Dermis microvascular lymphatic vessel endothelial cell (primary cell): ENCODE measurements at regions not wholly inside any gene's neighbourhood (a gene's known extent, or its start where the extent isn't known, plus 50 kb on each side); places are given as distances from the start of the nearest gene placed in this dataset.

Experiments used
- DNase-seq, 2 donors: peaks; one replicate each; pipeline versions ENCODE4 v3.0.0 to v3.0.0-alpha.2; 2010; ENCODE audit warnings: low read depth in 2 of 2

DNA sequence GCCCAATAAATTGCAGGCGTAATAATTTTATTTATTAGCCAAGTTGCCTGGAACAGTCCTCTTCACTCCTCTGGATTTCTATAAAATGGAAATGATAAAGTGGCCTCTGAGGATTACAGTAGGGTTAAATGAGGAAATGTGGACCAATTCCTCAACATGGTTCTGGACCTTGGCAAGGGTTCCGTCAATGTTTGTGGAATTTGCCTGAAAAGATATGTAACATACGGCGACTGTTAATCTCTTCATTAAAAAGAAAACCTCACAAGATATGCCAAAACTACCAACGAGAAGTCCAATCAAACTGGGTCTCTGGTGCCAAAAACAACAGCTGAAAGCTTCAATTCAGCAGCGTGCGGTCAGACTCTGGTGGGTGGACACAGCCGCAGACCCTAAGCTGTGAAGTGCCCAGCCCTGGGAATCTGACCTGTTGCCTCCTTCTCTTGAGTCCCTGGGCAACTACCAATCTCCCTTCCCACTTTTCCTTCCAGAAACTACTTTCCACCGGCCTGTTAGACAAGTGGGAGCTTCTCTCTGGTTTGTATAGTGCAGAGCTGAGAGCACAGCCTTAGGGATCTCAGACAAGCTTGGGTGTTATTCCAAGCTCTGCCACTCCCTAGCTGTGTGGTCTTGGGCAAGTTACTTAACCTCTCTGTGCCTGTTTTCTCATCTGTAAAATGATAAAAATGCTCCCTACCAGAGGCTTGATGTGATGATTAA lies 190.5 kb upstream of the GSC start:
- DNase-seq = no peak

DNA sequence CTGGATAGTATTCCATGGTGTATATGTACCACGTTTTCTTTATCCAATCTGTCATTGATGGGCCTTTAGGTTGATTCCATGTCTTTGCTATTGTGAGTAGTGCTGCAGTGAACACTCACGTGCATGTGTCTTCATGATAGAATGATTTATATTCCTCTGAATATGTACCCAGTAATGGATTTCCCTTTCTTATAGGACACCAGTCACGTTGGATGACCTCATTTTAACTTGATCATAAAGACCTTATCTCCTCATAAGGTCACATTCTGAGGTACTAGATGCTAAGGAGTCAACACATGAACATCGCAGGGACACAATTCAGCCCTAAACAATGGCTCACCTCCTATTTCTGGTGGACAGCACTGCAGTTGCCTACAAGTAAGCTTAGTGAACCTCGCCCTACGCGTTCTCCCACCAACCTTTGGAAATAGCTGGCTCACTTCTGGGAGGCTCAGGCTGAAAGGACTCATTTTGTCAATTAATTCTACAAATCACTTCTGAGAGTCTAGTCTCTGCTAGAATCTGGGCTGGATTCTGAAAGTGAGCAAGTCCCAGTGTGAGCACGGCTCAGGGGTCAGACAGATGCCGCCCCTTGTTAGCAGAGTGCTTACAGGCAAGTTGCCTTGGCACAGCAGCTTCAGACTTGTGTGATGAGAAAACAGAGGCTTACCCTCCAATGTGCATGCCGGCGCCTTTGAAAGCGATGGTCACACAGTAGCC lies 183.8 kb upstream of the GSC start:
- DNase-seq = no peak

DNA sequence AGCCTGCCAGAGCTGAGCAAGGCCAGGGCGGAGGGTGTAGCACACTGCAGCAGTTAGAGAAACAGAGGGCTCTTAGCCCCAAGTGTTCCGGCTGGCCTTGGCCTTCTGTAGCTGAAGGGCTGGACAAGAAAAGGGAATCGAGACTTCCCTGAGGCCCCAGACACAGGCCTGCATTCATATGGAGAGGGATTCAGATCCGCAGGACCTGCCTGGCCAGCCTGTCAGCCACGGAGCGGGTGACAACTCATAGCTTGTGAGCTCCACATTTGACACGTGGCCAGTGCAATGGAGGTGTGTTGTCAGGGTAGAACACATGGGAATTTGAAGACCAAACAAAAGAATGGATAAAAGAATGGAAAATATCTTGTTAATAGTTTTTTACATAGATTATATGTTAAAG lies 182.2 kb upstream of the GSC start:
- no peak for DNase-seq

DNA sequence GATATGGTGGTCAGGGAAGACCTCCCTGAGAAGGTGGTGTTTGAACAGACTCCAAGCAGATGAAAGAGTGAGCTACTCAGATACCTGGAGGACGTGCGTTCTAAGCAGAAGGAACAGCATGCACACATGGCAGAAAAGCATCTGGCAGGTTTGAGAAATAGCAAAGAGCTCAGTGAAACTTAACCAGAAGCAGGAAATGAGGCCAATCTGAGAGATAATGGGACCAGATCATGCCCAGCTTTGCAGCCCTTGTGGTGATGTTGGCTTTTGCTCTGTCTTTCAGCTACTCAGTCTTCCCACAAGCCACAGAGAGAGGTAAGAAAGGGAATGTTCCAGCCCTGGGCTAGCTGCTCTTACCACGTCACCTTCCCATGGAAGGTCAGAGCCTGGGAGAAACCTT lies 176.3 kb upstream of the GSC start:
- no peak for DNase-seq

DNA sequence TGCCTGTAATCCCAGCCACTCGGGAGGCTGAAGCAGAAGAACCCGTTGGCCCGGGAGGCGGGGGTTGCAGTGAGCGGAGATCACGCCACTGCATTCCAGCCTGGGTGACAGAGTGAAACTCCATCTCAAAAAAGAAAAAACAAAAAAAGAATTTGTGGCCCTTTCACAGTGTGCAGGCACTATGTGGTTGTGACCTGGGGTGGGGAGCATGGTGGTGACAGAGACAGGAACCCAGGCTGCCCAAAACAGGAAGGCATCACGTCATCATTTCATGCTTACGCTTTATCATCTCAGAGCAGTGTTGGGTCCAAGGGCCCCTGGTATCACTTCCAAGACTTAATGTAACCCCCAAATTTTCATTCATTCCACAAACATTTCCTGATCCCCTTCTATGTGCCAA lies 175.7 kb upstream of the GSC start:
- no peak for DNase-seq

DNA sequence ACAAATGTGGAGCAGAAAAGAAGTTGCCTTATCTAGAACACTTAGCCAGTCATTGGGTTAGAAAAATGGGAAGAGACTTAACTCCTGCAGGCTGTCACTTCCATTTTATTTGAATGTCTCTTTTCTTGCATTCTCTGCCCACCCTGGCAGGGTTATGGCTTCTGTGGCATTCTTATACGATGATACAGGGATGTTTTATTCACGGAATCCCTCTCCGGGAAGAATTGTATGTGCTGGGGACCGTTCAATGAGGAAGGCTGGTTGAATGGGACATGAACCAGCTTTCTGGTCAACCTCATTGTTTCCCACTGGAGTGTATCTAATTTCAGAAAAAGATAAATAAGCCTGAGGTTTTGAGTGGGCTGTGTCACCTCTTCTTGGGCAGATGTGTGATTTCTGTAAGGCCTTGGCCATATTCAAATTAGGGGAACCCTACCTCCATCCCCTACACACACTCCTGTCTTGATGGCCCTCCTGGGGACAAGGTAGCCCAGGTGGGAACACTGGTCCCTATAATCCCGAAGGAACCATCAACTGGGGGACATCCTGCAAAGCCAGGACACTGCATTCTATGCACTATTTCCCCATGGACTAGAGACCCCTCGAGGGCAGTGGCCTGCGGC lies 174.8 kb upstream of the GSC start:
- no peak for DNase-seq

DNA sequence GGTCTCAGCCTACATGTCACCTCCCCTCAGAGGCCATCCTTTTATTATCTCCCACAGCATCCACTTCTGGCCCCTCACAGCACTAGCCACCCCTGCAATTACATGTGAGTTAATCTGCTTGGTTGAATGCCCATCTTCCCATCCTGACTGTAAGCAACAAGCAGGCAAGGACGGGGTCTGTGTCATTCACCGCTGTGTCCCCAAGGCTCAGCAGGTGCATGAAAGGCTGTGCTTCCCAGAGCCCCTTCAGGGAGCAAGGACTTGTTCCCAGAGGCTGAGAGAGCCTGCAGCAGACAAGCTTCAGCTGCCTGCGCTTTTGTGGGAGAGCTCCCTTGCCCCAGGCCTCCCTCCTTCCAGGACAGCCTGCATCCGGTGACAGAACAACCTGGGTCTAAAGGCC lies 172.7 kb upstream of the GSC start:
- no peak for DNase-seq

DNA sequence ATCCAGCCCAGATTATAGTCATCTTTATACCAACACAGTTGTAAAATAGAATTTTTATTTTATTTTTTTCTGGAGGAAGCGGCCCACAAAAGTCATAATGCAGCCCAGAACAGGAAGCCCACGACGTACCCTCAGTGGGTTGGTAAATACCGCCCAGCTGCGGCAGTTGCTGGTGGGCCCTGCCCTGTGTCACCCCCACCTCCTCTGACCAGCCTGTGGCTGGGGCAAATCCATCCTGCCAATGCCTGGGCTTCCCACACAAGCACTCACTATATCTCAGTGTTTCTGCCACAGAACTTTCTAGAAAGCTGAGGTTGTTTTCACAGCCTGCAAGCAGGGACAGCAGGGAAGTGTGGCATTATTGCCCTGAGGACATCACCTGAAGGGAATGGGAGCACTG lies 171.4 kb upstream of the GSC start:
- no peak for DNase-seq

DNA sequence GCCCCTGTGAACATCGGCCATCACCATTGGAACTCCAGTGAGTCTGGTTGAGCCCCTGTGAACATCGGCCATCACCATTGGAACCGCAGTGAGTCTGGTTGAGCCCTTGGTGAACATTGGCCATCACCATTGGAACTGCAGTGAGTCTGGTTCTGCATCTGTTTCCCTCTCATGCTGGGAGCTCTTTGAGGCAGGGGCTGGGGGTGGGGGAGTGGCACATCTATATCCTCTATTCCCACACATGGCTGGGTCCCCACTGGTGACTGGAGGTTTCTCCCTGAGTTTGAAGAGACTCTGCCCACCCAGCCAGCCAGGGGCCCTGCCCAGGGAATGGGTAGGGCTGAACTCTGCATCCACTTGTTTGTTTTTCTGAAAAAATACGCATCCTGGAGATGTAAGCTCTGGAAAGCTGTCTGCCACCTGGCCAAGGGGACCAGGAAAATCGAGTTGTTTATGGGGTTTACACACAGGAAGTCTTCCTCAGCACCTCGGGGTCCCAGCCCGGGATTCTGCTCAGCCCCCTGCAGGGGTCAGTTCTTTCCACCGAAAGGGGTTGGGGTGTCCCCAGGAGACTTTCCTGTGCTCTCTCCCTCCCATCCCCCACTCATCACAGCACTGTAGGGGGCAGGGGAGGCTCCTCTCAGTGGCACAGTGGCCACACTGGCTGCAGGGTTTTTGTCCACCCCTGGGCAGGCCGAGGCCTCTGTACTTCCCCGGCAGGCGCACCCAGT lies 170.5 kb upstream of the GSC start:
- no peak for DNase-seq

DNA sequence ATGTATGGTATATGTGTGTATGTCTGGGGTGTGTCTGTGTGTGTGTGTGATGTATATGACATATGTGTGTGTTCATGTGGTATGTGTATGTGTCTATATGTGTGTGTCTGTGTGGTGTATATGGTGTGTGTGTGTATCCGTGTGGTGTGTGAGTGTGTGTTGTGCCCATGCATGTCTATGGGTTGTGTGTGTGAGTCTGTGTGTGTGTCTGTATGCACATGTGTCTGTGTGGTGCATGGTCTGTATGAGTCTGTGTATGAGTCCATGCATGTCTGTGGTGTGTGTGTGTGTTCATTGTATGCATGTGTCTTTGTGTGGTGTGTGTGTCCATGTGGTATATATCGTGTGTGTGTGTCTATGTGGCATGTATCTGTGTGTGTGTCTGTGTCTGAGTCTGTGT lies 168.1 kb upstream of the GSC start:
- no peak for DNase-seq

DNA sequence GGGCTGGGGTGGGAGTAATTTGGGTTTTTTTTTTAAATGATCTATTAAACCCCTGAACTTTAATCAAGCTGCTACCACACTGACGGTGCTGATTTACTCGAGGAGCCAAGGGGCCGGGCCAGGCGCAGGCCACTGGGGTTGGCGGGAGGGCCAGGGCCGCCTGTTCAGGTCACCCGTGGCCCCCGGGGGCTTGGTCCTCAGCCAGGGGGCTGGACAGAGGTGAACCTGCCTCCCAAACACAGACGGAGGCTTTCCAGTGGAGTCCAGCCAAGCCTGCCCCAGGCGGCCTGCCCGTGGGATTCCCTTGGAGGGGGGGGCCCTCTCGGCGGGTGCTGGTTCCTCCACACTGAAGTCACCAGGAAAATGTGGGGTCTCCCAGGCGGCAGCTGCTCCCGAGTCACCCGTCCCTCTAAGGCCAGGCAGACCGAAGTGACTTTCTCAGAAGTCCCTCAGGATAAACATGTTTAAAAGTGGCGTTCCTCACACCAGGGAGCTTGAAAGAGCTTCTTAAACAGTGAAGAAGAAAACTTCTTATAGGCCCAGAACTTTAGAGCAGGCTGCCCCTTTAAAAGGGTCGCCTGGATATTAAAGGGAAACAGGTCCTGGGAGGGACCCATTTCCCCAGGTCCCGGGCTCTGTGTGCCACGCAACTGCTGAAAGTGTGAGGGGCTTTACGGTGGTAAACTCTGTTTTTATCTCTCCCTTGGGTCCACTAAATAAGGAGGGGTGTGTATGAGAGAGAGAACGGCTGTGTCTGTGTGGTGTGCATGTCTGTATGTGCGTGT lies 167.2 kb upstream of the GSC start:
- DNase-seq = no peak

DNA sequence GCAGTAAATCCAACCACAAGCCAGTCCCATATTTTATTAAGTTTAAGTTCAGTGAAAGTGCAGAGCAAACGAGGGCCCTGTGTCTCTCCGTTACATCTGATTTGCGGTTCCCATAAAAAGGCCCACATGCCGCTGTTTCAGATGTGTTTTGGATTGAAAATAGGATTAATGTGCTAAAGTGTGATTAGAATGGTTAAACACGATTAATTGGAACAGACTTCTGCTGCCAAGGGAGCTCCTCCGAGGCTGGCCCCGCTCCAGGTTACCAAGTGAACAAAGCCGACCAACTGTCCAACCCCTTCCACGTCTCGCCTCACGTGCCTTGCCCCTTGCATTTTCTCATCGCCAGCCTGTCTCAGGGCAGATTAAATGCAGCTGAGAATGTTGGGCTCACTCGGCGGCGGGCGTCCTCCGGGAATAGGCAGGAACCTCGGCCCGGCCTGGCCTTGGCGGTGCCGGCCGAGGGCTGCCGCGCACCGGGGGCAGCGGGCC lies 166.5 kb upstream of the GSC start:
- DNase-seq = peak in 1 of 2 donors; percentile 5

DNA sequence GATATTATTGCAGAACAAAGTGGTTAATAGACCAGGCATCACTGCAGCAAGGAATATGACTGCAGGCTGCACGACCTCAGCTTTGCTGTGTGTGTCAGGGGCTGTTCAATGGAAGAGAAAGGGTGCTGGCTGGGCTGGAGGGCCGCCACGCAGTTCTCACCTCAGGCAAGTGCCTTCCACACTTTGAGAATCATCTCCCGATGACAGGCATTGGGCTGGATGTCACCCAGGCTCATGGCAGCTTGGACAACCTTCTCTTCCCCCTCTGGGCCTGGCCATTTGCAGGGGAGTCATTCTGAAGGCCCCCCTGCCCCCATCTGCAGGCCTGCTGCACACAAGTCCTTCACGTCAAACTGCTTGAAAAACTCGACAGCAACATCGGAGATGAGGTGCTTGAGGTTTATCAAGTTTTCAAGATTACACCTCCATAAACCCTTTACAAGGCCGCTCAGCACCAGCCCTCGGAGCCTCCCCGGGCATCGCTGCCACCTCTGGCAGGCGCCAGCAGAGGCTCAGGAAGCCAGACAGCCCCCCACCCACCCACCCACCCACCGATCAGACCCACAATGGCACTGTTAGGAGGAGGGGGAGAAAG lies 165.9 kb upstream of the GSC start:
- DNase-seq = no peak

DNA sequence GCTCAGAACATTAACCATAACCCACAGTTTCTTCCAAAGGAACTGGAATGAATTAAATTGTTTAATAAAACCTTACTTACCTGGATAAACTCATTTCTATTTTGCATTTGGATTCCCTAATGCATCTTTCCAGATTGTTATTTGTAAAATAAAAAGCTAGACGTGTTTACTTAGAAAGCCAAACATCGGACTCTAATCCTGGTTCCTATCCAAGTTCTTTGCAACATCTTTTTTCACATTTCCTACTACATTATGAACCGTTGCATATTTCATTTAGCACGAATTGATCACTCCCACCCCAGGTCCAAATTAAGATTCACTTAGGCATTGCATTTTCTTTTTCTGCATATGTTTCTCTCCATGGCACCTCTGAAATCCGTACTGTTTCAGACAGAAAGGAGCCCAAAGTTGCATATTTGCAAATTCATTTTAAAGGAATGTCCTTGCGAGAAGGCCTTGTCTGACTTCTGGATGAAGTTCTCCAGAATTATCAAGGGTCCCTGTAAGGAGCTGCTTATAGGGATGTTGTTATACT lies 164.4 kb upstream of the GSC start:
- no peak for DNase-seq

DNA sequence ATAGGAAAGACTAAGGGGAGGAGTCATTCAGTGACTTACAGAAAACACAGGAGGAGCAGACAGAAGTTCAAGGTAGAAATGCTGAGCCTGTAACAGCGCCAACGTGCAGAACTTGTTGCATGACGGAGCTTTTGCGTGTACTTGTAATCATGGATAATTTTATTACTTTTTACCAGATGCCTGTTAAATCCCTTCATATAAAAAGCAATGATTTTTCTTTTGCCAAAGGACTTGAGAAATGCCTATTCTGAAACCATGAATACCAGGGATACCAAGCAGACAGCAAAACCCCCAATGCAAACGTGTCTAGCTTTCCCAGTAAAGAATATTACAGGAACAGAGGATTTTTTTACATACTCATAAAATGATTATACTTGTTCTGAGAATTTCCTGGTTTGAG lies 163.6 kb upstream of the GSC start:
- no peak for DNase-seq

DNA sequence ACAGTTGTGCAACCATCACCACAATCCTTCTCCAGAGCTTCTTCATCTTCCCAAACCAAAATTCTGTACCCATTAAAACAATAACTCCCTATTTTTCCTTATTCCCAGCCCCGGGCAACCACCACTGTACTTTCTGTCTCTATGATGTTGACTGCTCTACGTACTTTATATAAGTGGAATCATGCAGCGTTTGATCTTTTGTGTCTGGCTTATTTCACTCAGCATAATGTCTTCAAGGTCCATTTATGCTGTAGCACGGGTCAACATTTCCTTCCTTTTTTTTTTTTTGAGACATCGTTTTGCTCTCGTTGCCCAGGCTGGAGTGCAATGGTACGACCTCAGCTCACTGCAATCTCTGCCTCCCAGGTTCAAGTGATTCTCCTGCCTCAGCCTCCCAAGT lies 162.7 kb upstream of the GSC start:
- DNase-seq = no peak

DNA sequence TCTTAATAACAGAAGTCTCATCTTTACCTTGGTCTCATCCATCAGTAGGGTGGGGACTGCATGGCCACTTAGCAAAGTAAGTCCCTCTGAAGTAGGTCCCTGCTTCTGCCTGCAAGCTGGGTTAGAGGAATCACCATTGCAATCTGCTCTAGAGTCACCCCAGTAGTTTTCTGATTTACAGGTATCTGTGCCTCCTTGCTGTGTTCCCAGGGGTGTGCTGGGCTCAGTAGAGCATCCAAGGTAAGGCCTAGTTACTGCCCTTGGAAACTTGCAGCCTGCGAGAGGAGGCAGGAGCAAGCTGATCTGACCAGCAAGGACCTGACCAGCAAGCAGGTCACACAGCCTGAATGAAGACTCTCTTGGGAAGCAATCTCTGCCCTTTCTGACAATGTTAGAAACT lies 160.8 kb upstream of the GSC start:
- DNase-seq = no peak

DNA sequence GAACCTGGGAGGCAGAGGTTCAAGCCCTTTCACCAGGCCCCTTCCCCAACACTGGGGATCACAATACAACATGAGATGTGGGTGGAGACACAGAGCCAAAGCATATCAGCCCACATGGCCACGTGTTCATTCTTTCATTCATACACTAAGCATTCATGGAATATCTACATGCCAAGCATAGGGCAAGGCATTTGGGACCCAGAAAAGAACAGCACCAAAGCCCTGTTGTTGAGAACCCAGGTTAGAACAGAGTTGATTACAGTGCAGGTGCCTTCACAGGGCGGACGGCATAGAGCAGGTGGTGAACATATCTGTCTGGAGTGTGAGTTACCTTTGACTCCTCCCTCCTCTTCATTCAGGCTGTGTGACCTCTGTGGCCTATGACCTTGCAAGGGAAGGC lies 159.4 kb upstream of the GSC start:
- DNase-seq = no peak

DNA sequence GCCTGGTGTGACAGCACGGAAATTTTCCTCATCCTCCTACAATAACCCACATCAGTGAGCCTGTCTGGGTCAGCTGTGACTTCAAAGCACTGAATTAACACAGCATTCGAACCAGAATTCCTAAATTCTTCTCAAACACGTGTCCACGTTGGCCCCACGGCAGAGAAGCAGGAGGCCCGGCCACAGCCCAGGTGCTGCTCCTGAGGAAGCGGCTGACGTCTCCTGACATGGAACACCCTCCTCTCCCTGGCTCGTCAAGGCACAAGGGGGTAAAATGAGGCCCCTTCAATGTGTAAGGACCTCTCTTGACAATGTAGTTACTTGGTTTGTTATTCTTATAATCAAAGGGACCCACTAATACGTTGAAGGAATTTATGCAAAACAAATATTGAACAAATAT lies 156.3 kb upstream of the GSC start:
- DNase-seq = no peak

DNA sequence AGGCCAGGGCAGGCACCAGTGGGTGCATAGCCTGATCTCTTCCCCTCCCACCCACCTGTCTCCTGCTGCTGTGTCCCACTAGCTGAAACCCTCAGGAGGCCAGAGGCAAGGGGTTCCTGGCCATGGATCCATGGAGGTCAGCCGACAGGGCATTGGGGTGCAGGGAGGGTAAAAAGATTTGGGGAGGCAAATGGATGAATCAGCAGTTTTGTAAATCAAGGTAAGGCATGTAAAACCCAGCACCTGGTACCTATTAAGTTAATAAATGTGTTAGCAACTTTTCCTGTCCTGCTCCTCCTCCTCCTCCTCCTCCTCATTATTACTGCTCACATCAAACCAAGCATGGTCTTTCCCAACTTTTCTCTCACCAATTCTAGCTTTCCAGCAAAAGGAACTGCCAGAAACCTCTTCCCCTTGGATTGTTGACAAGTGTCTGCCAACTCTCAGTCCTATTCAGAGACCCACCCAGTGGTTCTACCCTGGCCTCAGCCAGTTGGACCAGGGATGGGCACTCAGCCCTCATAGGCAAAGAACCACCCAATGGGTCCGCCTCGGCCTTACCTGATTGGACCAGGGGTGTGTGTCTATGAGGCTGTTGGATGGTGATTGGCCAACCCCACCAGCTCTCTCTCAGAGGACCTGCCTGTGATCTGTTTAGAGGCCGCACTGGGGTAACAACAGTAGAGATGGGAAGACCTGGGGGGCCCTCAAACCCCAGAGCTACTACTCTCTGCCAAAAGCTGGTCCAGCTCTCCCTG lies 155.7 kb upstream of the GSC start:
- DNase-seq = no peak
